Calu3 (cell line): ENCODE measurements at regions not wholly inside any gene's neighbourhood (a gene's known extent, or its start where the extent isn't known, plus 50 kb on each side); places are given as distances from the start of the nearest gene placed in this dataset.

Source experiments
- BruUV-seq: library from RNA; stranded (reverse); fragments of 400-500 nt; replicated peaks from 2 replicates; lab custom pipeline; 2021; lab: Mats Ljungman, UMichigan
- CTCF ChIA-PET: fragments of 300-600 bp; sonication (Branson Sonifier 250); formaldehyde crosslinking; loops from one replicate; lab custom pipeline; 2022; ENCODE audit warnings: antibody characterized with exemption; lab: Charles Lee
- DNase-seq: peaks from one replicate; pipeline ENCODE4 v3.0.0; 2022
- H3K27ac Mint-ChIP-seq: one replicate; pipeline ENCODE4 v1.8.0; 2022; ENCODE audit warnings: mixed read lengths; ENCODE audit not compliant: unreplicated experiment
- H3K27me3 Mint-ChIP-seq: one replicate; pipeline ENCODE4 v1.8.0; 2022; ENCODE audit warnings: mixed read lengths; ENCODE audit not compliant: unreplicated experiment
- H3K36me3 Mint-ChIP-seq: one replicate; pipeline ENCODE4 v1.8.0; 2022; ENCODE audit warnings: mild to moderate bottlenecking, moderate library complexity, mixed read lengths; ENCODE audit not compliant: insufficient read depth, unreplicated experiment
- H3K4me1 Mint-ChIP-seq: one replicate; pipeline ENCODE4 v1.8.0; 2022; ENCODE audit warnings: mild to moderate bottlenecking, low read depth, mixed read lengths; ENCODE audit not compliant: unreplicated experiment
- H3K4me3 Mint-ChIP-seq: one replicate; pipeline ENCODE4 v1.8.0; 2022; ENCODE audit warnings: mild to moderate bottlenecking, low read depth, moderate library complexity, mixed read lengths; ENCODE audit not compliant: unreplicated experiment
- H3K9me3 Mint-ChIP-seq: one replicate; pipeline ENCODE4 v1.8.0; 2022; ENCODE audit warnings: low read depth, mixed read lengths; ENCODE audit not compliant: unreplicated experiment
- CTCF ChIP-seq: fragments of 200-600 bp; IDR thresholded peaks from one replicate; pipeline ENCODE4 v1.8.0; 2022; ENCODE audit warnings: antibody characterized with exemption; ENCODE audit not compliant: unreplicated experiment
- intact Hi-C: fragments of 100-400 bp; cut with micrococcal nuclease; formaldehyde crosslinking; loops from one replicate; pipeline ENCODE4 v1.10.0; 2022; ENCODE audit not compliant: unreplicated experiment

- Mint-ChIP-seq H3K4me3 (no peak overlapping the region), H3K36me3 (no peaks in the 10 kb centered on the region), H3K4me1 (no peaks in the 10 kb centered on the region), H3K27ac (no peak overlapping the region), H3K9me3 (no peaks in the 10 kb centered on the region), H3K27me3 (peaks cover 46% of the 10 kb centered on the region)
- CTCF ChIA-PET, result interaction anchor here (0.7 kb wide), 1 partner anchor 8 kb away, joined by 3 read pairs; no protein-coding TSS in a partner anchor
- intact Hi-C loops, result no loop called here
- BruUV-seq, result no TSS peak
- TF ChIP-seq CTCF, result no peak
- DNase-seq, result no peak
These were observed 67.8 kb upstream of the GSE1 start for GRCh38 chr16:85545227-85545818.

- no TSS peak for BruUV-seq
- CTCF ChIA-PET, result interaction anchor here (0.7 kb wide), 1 partner anchor 25 kb away, joined by 5 read pairs; no protein-coding TSS in a partner anchor
- intact Hi-C loops, result no loop called here
These were observed 66.3 kb upstream of the GSE1 start for GRCh38 chr16:85546585-85547447.

GRCh38 chr16:85548375-85548774 lies 64.7 kb upstream of the GSE1 start:
- no peak overlapping the region for H3K4me3 Mint-ChIP-seq
- no peak overlapping the region for H3K27ac Mint-ChIP-seq
- no peaks in the 10 kb centered on the region for H3K9me3 Mint-ChIP-seq
- intact Hi-C loops, result no loop called here
- no peaks in the 10 kb centered on the region for H3K4me1 Mint-ChIP-seq
- no TSS peak for BruUV-seq
- no peak for DNase-seq
- peaks cover 9% of the 10 kb centered on the region for H3K36me3 Mint-ChIP-seq
- H3K27me3 Mint-ChIP-seq, result peaks cover 26% of the 10 kb centered on the region
- no peak for TF ChIP-seq CTCF
- CTCF ChIA-PET, result interaction anchor here (0.6 to 0.7 kb wide), 2 partner anchors 19 to 212 kb away, joined by 3 read pairs; no protein-coding TSS in a partner anchor

More at GRCh38 chr16:85546585-85547447, 66.3 kb upstream of the GSE1 start:
- Mint-ChIP-seq H3K27ac (no peak overlapping the region), H3K27me3 (peaks cover 39% of the 10 kb centered on the region), H3K4me3 (no peak overlapping the region), H3K36me3 (no peaks in the 10 kb centered on the region), H3K9me3 (no peaks in the 10 kb centered on the region), H3K4me1 (no peaks in the 10 kb centered on the region)
- no peak for TF ChIP-seq CTCF
- no peak for DNase-seq

- Mint-ChIP-seq H3K27me3 (peaks cover 11% of the 10 kb centered on the region), H3K9me3 (no peaks in the 10 kb centered on the region), H3K4me1 (peaks cover 7% of the 10 kb centered on the region), H3K27ac (no peak overlapping the region), H3K36me3 (peaks cover 23% of the 10 kb centered on the region), H3K4me3 (no peak overlapping the region)
- DNase-seq, result no peak
- intact Hi-C loops, result no loop called here
- no peak for TF ChIP-seq CTCF
- CTCF ChIA-PET, result interaction anchor here (0.6 to 1.5 kb wide), 2 partner anchors 13 to 48 kb away, joined by 3 read pairs; no protein-coding TSS in a partner anchor
- BruUV-seq, result no TSS peak
These were observed 63.2 kb upstream of the GSE1 start for GRCh38 chr16:85549766-85550421.
